NCI-H146 treated with DMSO at 0.1 percent for 48 hours (cell line): ENCODE measurements at regions not wholly inside any gene's neighbourhood (a gene's known extent, or its start where the extent isn't known, plus 50 kb on each side); places are given as distances from the start of the nearest gene placed in this dataset.
"Not testable (repeated sequence)": the region's sequence is repeated elsewhere in the genome, so short reads cannot be mapped to it uniquely, and the experiment has no call there.

Source experiments
- DNase-seq: peaks from one replicate; lab custom pipeline; 2025; ENCODE audit not compliant: unreplicated experiment; lab: John Stamatoyannopoulos, UW

- no peak for DNase-seq
Measured at GRCh38 chr16:76800196-76800595, 390.8 kb upstream of the MON1B start.

GRCh38 chr16:76801357-76801756 is 389.6 kb upstream of the MON1B start:
- DNase-seq: no peak

GRCh38 chr16:76816475-76816874 is 374.5 kb upstream of the MON1B start:
- no peak for DNase-seq

- DNase-seq: no peak
Measured at GRCh38 chr16:76818606-76819181, 372.3 kb upstream of the MON1B start.

GRCh38 chr16:76819226-76819916 is 371.6 kb upstream of the MON1B start:
- no peak for DNase-seq

- no peak for DNase-seq
Measured at GRCh38 chr16:76824221-76824620, 366.8 kb upstream of the MON1B start.

GRCh38 chr16:76824791-76825190 is 366.2 kb upstream of the MON1B start:
- no peak for DNase-seq

- no peak for DNase-seq
Measured at GRCh38 chr16:76835339-76835738, 355.7 kb upstream of the MON1B start.

- DNase-seq: no peak
Measured at GRCh38 chr16:76835779-76836300, 355.1 kb upstream of the MON1B start.

GRCh38 chr16:76837872-76838271 is 353.1 kb upstream of the MON1B start:
- peak; percentile 65 for DNase-seq

- no peak for DNase-seq
Measured at GRCh38 chr16:76854234-76854633, 336.8 kb upstream of the MON1B start.

- DNase-seq: no peak
Measured at GRCh38 chr16:76856112-76856511, 334.9 kb upstream of the MON1B start.

GRCh38 chr16:76857402-76857801 is 333.6 kb upstream of the MON1B start:
- no peak for DNase-seq

- no peak for DNase-seq
Measured at GRCh38 chr16:76862901-76863300, 328.1 kb upstream of the MON1B start.

- no peak for DNase-seq
Measured at GRCh38 chr16:76866994-76867393, 324.0 kb upstream of the MON1B start.

- no peak for DNase-seq
Measured at GRCh38 chr16:76875898-76876297, 315.1 kb upstream of the MON1B start.

GRCh38 chr16:76879420-76879819 is 311.6 kb upstream of the MON1B start:
- peak; percentile 34 for DNase-seq

GRCh38 chr16:76880523-76880922 is 310.5 kb upstream of the MON1B start:
- DNase-seq: not testable (repeated sequence)

GRCh38 chr16:76882105-76882504 is 308.9 kb upstream of the MON1B start:
- DNase-seq: peak; percentile 18

- no peak for DNase-seq
Measured at GRCh38 chr16:76883076-76883475, 307.9 kb upstream of the MON1B start.

- no peak for DNase-seq
Measured at GRCh38 chr16:76885776-76886537, 305.0 kb upstream of the MON1B start.

GRCh38 chr16:76897816-76898215 is 293.2 kb upstream of the MON1B start:
- no peak for DNase-seq
